GM12892 (cell line): ENCODE measurements at regions not wholly inside any gene's neighbourhood (a gene's known extent, or its start where the extent isn't known, plus 50 kb on each side); places are given as distances from the start of the nearest gene placed in this dataset.

Source experiments
- POLR2A ChIP-seq: IDR thresholded peaks from 2 replicates; pipeline ENCODE4 v1.6.1; 2011; ENCODE audit warnings: low read depth, low read length, control low read depth
- POLR2AphosphoS5 ChIP-seq: IDR thresholded peaks from 2 replicates; pipeline ENCODE4 v1.6.1; 2011; ENCODE audit warnings: low read depth, low read length, control low read depth
- TAF1 ChIP-seq: IDR thresholded peaks from 2 replicates; pipeline ENCODE4 v1.6.1; 2011; ENCODE audit warnings: low read depth, mild to moderate bottlenecking, control low read depth, low read length, borderline replicate concordance

DNA sequence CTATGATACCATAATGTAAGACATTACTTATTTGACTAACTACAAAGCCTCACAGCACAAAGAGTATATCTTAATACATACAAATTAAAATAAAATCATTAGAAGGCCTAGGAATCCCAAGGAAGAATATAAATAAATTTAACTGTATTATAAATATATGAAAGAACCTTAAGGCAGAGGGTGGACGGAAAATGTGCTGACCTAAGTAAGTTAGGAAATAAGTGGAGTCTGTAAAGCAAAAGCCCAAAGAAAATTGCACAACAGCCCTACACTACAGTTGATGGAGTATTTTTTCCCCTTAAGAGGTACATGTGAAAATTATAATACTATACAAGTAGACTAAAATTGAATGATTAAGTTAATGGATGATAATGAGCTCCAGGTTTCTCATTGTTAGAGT lies 710.1 kb downstream of the NR4A2 start:
- no peak for TF ChIP-seq TAF1
- no peak for TF ChIP-seq POLR2A
- no peak for TF ChIP-seq POLR2AphosphoS5
